SK-N-SH treated with all-trans-retinoic acid at 6 μM for 48 hours (cell line): ENCODE measurements at regions not wholly inside any gene's neighbourhood (a gene's known extent, or its start where the extent isn't known, plus 50 kb on each side); places are given as distances from the start of the nearest gene placed in this dataset.

Source experiments
- ATAC-seq: fragments of 200-7000 bp; cut with Tn5 transposase; 3 replicates; pipeline ENCODE4 v1.9.1; 2020; ENCODE audit warnings: mild to moderate bottlenecking, moderate library complexity
- ARNTL ChIP-seq: fragments of 450-650 bp; formaldehyde crosslinking; IDR thresholded peaks from 2 replicates; pipeline ENCODE4 v1.5.0; 2020; ENCODE audit warnings: low read depth, mild to moderate bottlenecking, moderate library complexity, borderline replicate concordance
- BACH2 ChIP-seq: fragments of 250-450 bp; sonication (Bioruptor Pico); IDR thresholded peaks from 2 replicates; pipeline ENCODE4 v1.9.0; 2021; ENCODE audit warnings: mild to moderate bottlenecking, borderline replicate concordance
- CREB5 ChIP-seq: fragments of 250-450 bp; sonication (Bioruptor Pico); IDR thresholded peaks from 2 replicates; pipeline ENCODE4 v1.5.1; 2020; ENCODE audit warnings: low read depth, mild to moderate bottlenecking, moderate library complexity
- CSDC2 ChIP-seq: fragments of 250-450 bp; sonication (Bioruptor Pico); IDR thresholded peaks from 2 replicates; pipeline ENCODE4 v1.5.0; 2020; ENCODE audit warnings: mild to moderate bottlenecking, moderate library complexity
- CSRNP3 ChIP-seq: fragments of 250-450 bp; sonication (Bioruptor Pico); IDR thresholded peaks from 2 replicates; pipeline ENCODE4 v1.5.1; 2021; ENCODE audit warnings: mild to moderate bottlenecking, moderate library complexity
- ESRRG ChIP-seq: fragments of 250-450 bp; sonication (Bioruptor Pico); IDR thresholded peaks from 2 replicates; pipeline ENCODE4 v1.6.1; 2021; ENCODE audit warnings: mild to moderate bottlenecking
- ISL1 ChIP-seq: fragments of 250-450 bp; sonication (Bioruptor Pico); IDR thresholded peaks from 2 replicates; pipeline ENCODE4 v2.1.2; 2022; ENCODE audit warnings: mild to moderate bottlenecking, moderate library complexity
- OSR1 ChIP-seq: fragments of 250-450 bp; sonication (Bioruptor Pico); IDR thresholded peaks from 2 replicates; pipeline ENCODE4 v1.8.0; 2022; ENCODE audit warnings: moderate library complexity, mild to moderate bottlenecking, inconsistent platforms
- PATZ1 ChIP-seq: fragments of 250-450 bp; sonication (Bioruptor Pico); IDR thresholded peaks from 2 replicates; pipeline ENCODE4 v1.8.0; 2020; ENCODE audit warnings: mild to moderate bottlenecking, moderate library complexity, borderline replicate concordance
- POU6F1 ChIP-seq: fragments of 250-450 bp; sonication (Bioruptor Pico); IDR thresholded peaks from 2 replicates; pipeline ENCODE4 v1.8.0; 2021; ENCODE audit warnings: low read depth, mild to moderate bottlenecking, moderate library complexity, borderline replicate concordance
- PPARA ChIP-seq: fragments of 250-450 bp; sonication (Bioruptor Pico); IDR thresholded peaks from 2 replicates; pipeline ENCODE4 v1.5.0; 2020; ENCODE audit warnings: mild to moderate bottlenecking, borderline replicate concordance
- RARB ChIP-seq: fragments of 250-450 bp; sonication (Bioruptor Pico); IDR thresholded peaks from 2 replicates; pipeline ENCODE4 v1.8.0; 2021; ENCODE audit warnings: mild to moderate bottlenecking, moderate library complexity
- SNAI2 ChIP-seq: fragments of 250-450 bp; sonication (Bioruptor Pico); IDR thresholded peaks from 2 replicates; pipeline ENCODE4 v1.5.0; 2020; ENCODE audit warnings: mild to moderate bottlenecking, moderate library complexity
- TCF4 ChIP-seq: fragments of 250-450 bp; sonication (Bioruptor Pico); IDR thresholded peaks from 2 replicates; pipeline ENCODE4 v1.8.0; 2021; ENCODE audit warnings: mild to moderate bottlenecking, moderate library complexity, borderline replicate concordance
- TOX ChIP-seq: fragments of 250-450 bp; sonication (Bioruptor Pico); IDR thresholded peaks from 2 replicates; pipeline ENCODE4 v1.8.0; 2021; ENCODE audit warnings: mild to moderate bottlenecking, moderate library complexity, borderline replicate concordance
- TSHZ2 ChIP-seq: fragments of 250-450 bp; sonication (Bioruptor Pico); IDR thresholded peaks from 2 replicates; pipeline ENCODE4 v1.5.0; 2020; ENCODE audit warnings: mild to moderate bottlenecking, moderate library complexity
- ZC3H10 ChIP-seq: fragments of 250-450 bp; sonication (Bioruptor Pico); IDR thresholded peaks from 2 replicates; pipeline ENCODE4 v1.5.1; 2021; ENCODE audit warnings: mild to moderate bottlenecking, moderate library complexity
- ZFP3 ChIP-seq: fragments of 250-450 bp; sonication (Bioruptor Pico); IDR thresholded peaks from 2 replicates; pipeline ENCODE4 v1.5.0; 2020; ENCODE audit warnings: mild to moderate bottlenecking, moderate library complexity
- ZFP30 ChIP-seq: fragments of 450-650 bp; formaldehyde crosslinking; IDR thresholded peaks from 2 replicates; pipeline ENCODE4 v1.5.0; 2022; ENCODE audit warnings: mild to moderate bottlenecking, moderate library complexity
- ZNF565 ChIP-seq: fragments of 450-650 bp; formaldehyde crosslinking; conservative IDR thresholded peaks from 2 replicates; pipeline ENCODE4 v1.5.0; 2020; ENCODE audit warnings: low read depth, mild to moderate bottlenecking, moderate library complexity
- ZNF70 ChIP-seq: fragments of 450-650 bp; formaldehyde crosslinking; IDR thresholded peaks from 2 replicates; pipeline ENCODE4 v1.5.0; 2020; ENCODE audit warnings: mild to moderate bottlenecking, moderate library complexity
- ZNF8 ChIP-seq: fragments of 450-650 bp; formaldehyde crosslinking; IDR thresholded peaks from 2 replicates; pipeline ENCODE4 v1.5.0; 2020; ENCODE audit warnings: mild to moderate bottlenecking, moderate library complexity

- ATAC-seq: no peak; the same call in 2 of the 3 replicates
- TF ChIP-seq ZNF565 (CRISPR knock-in tag) (no peak), ARNTL (no peak), ZC3H10 (no peak), TCF4 (CRISPR knock-in tag) (no peak), ISL1 (CRISPR knock-in tag) (no peak), TOX (no peak), PATZ1 (CRISPR knock-in tag) (no peak), ZFP3 (CRISPR knock-in tag) (no peak), SNAI2 (CRISPR knock-in tag) (no peak), ZNF70 (CRISPR knock-in tag) (no peak), TSHZ2 (CRISPR knock-in tag) (no peak), RARB (CRISPR knock-in tag) (no peak), CREB5 (CRISPR knock-in tag) (no peak), ZNF8 (CRISPR knock-in tag) (no peak), BACH2 (no peak), CSRNP3 (no peak), ZFP30 (no peak), POU6F1 (no peak)
Measured at GRCh38 chr1:234884701-234885100, 243.9 kb downstream of the TOMM20 start.

- no peak for ATAC-seq
- TF ChIP-seq OSR1: no peak
- TF ChIP-seq ZNF8 (CRISPR knock-in tag): no peak
- TF ChIP-seq CSRNP3: no peak
- no peak for TF ChIP-seq CREB5 (CRISPR knock-in tag)
- no peak for TF ChIP-seq PATZ1 (CRISPR knock-in tag)
- TF ChIP-seq ISL1 (CRISPR knock-in tag): no peak
- no peak for TF ChIP-seq CSDC2 (CRISPR knock-in tag)
- TF ChIP-seq ZFP30: no peak
- TF ChIP-seq RARB (CRISPR knock-in tag): no peak
- TF ChIP-seq ZC3H10: no peak
- TF ChIP-seq ZNF565 (CRISPR knock-in tag): no peak
- TF ChIP-seq BACH2: no peak
- no peak for TF ChIP-seq PPARA (CRISPR knock-in tag)
- TF ChIP-seq ESRRG (CRISPR knock-in tag): no peak
- no peak for TF ChIP-seq TSHZ2 (CRISPR knock-in tag)
Measured at GRCh38 chr1:234884006-234884405, 244.6 kb downstream of the TOMM20 start.
